Neural cell (in vitro differentiated cells): ENCODE measurements at regions not wholly inside any gene's neighbourhood (a gene's known extent, or its start where the extent isn't known, plus 50 kb on each side); places are given as distances from the start of the nearest gene placed in this dataset.

Experiments used
- H2AFZ ChIP-seq: fragments of 200-600, 300-800 bp; sonication (generic), shearing (Covaris generic); 2 replicates; pipeline ENCODE4 v1.6.0; 2014; ENCODE audit warnings: low read depth, mild to moderate bottlenecking, antibody characterized with exemption, low read length, moderate library complexity
- H3F3A ChIP-seq: fragments of 200-600 bp; shearing (Covaris generic); 2 replicates; pipeline ENCODE4 v1.6.1; 2016; ENCODE audit warnings: mild to moderate bottlenecking, moderate library complexity, mixed read lengths, antibody characterized with exemption, low read length; ENCODE audit not compliant: insufficient read depth, poor library complexity, severe bottlenecking
- H3K27ac ChIP-seq: fragments of 200-600, 300-800 bp; sonication (generic), shearing (Covaris generic); 2 replicates; pipeline ENCODE4 v1.5.1; 2014; ENCODE audit warnings: mild to moderate bottlenecking, low read length, moderate library complexity
- H3K27me3 ChIP-seq: fragments of 300-800, 200-600 bp; sonication (generic), shearing (Covaris generic); 2 replicates; pipeline ENCODE4 v1.6.0; 2014; ENCODE audit warnings: mild to moderate bottlenecking, low read depth, low read length, moderate library complexity; ENCODE audit not compliant: insufficient read depth
- H3K36me3 ChIP-seq: fragments of 300-800, 200-600 bp; sonication (generic), shearing (Covaris generic); 2 replicates; pipeline ENCODE4 v1.5.1; 2014; ENCODE audit warnings: mild to moderate bottlenecking, antibody characterized with exemption, low read length, moderate library complexity; ENCODE audit not compliant: insufficient read depth
- H3K4me2 ChIP-seq: fragments of 300-800, 200-600 bp; sonication (generic), shearing (Covaris generic); 2 replicates; pipeline ENCODE4 v1.6.0; 2014; ENCODE audit warnings: mild to moderate bottlenecking, low read length
- H3K4me3 ChIP-seq: fragments of 300-800, 200-600 bp; sonication (generic), shearing (Covaris generic); 2 replicates; pipeline ENCODE4 v1.5.1; 2014; ENCODE audit warnings: mild to moderate bottlenecking, low read length, moderate library complexity
- H3K79me2 ChIP-seq: fragments of 200-600 bp; shearing (Covaris generic); replicated peaks from 2 replicates; pipeline ENCODE4 v1.6.0; 2014; ENCODE audit warnings: mild to moderate bottlenecking, low read length, moderate library complexity; ENCODE audit not compliant: insufficient read depth
- H3K9ac ChIP-seq: fragments of 300-800, 200-600 bp; sonication (generic), shearing (Covaris generic); 2 replicates; pipeline ENCODE4 v1.6.1; 2016; ENCODE audit warnings: mild to moderate bottlenecking, low read length, mixed read lengths
- H3K9me2 ChIP-seq: fragments of 200-600 bp; shearing (Covaris generic); 2 replicates; pipeline ENCODE4 v1.6.1; 2016; ENCODE audit warnings: mild to moderate bottlenecking, low read length, mixed read lengths; ENCODE audit not compliant: insufficient read depth
- H3K9me3 ChIP-seq: fragments of 200-600, 300-800 bp; sonication (generic), shearing (Covaris generic); 2 replicates; pipeline ENCODE4 v1.6.1; 2016; ENCODE audit warnings: mild to moderate bottlenecking, mixed run types, low read length, moderate library complexity, mixed read lengths
- H4K20me1 ChIP-seq: fragments of 200-600 bp; shearing (Covaris generic); 2 replicates; pipeline ENCODE4 v1.6.1; 2016; ENCODE audit warnings: mild to moderate bottlenecking, mixed run types; ENCODE audit not compliant: insufficient read depth
- CTCF ChIP-seq: fragments of 450-650 bp; IDR thresholded peaks from 2 replicates; pipeline ENCODE4 v1.5.1; 2014; ENCODE audit warnings: antibody characterized with exemption, mild to moderate bottlenecking, moderate library complexity; ENCODE audit not compliant: poor library complexity, severe bottlenecking
- EP300 ChIP-seq: fragments of 450-650 bp; conservative IDR thresholded peaks from 2 replicates; pipeline ENCODE4 v1.6.1; 2014; ENCODE audit warnings: antibody characterized with exemption, mild to moderate bottlenecking, moderate library complexity; ENCODE audit not compliant: poor library complexity, severe bottlenecking
- EZH2 ChIP-seq: fragments of 200-600, 300-800 bp; shearing (Covaris generic), sonication (generic); IDR thresholded peaks from 2 replicates; pipeline ENCODE4 v1.6.1; 2014; ENCODE audit warnings: antibody characterized with exemption, low read length, borderline replicate concordance, mild to moderate bottlenecking; ENCODE audit not compliant: insufficient read depth, poor library complexity, severe bottlenecking
- MXI1 ChIP-seq: fragments of 450-650 bp; conservative IDR thresholded peaks from 2 replicates; pipeline ENCODE4 v1.6.1; 2014; ENCODE audit warnings: antibody characterized with exemption, mild to moderate bottlenecking; ENCODE audit not compliant: poor library complexity, severe bottlenecking
- POLR2AphosphoS5 ChIP-seq: IDR thresholded peaks from 2 replicates; pipeline ENCODE4 v1.6.1; 2012
- RAD21 ChIP-seq: fragments of 450-650 bp; conservative IDR thresholded peaks from 2 replicates; pipeline ENCODE4 v1.6.1; 2014; ENCODE audit warnings: antibody characterized with exemption, mild to moderate bottlenecking, moderate library complexity
- REST ChIP-seq: IDR thresholded peaks from 2 replicates; pipeline ENCODE4 v1.6.1; 2012; ENCODE audit warnings: borderline replicate concordance
- SMC3 ChIP-seq: fragments of 450-650 bp; conservative IDR thresholded peaks from 2 replicates; pipeline ENCODE4 v1.6.1; 2014; ENCODE audit warnings: antibody characterized with exemption, mild to moderate bottlenecking, moderate library complexity; ENCODE audit not compliant: poor library complexity
- TAF1 ChIP-seq: IDR thresholded peaks from 2 replicates; pipeline ENCODE4 v1.6.1; 2012; ENCODE audit warnings: low read depth

GRCh38 chr2:196372276-196372809 is 201.0 kb upstream of the STK17B start:
- Histone ChIP-seq H3F3A (no peaks in the 10 kb centered on the region), H3K27me3 (no peaks in the 10 kb centered on the region), H3K36me3 (no peaks in the 10 kb centered on the region), H4K20me1 (no peaks in the 10 kb centered on the region), H3K79me2 (no peaks in the 10 kb centered on the region), H3K9me3 (no peaks in the 10 kb centered on the region), H2AFZ (no peak overlapping the region), H3K4me2 (no peak overlapping the region), H3K27ac (no peak overlapping the region), H3K4me3 (no peak overlapping the region), H3K9me2 (no peaks in the 10 kb centered on the region), H3K9ac (no peak overlapping the region)
- TF ChIP-seq MXI1 (no peak), TAF1 (no peak), EP300 (no peak), SMC3 (no peak), REST (no peak), RAD21 (no peak), EZH2 (no peak), CTCF (no peak), POLR2AphosphoS5 (no peak)

DNA sequence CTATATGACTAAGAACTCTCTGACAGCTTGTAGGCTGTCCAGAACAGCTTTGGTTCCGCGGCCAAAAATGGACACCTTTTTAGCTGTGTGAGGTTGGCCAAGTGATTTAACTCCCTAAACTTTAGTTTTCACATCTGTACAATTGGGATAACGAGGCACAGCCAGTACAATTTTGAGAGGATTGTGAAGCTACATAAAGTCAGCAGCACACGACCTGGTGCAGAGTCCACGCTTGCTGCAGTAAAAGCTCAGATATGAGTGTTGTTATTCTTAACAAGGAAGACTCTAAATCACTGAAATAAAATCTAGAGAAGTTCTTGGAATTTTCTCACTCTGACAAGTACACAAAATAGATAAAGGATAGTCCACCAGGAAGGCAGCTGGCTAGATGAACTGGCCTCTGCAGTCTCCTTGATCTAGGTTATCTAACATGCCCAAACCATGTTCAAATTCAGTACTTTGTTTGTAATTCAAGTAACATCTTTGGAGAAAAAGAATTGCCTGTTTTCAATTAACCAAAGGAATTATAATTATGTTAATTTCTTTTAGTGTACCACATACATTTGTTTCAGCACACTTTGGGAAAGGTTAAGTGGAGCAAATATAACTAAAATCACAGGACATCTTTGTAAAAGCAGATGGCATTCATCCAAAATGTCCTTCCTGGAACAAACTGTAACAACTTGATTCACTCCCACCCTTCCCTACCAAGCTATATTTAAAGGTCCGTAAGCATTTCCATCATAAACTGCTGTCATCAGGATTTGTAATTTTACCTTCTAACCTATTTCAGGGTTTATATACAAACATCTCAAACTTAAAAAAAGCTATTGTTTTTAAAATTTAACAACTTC is 201.7 kb upstream of the STK17B start:
- Histone ChIP-seq H3K9me3 (no peaks in the 10 kb centered on the region), H4K20me1 (no peaks in the 10 kb centered on the region), H3K4me3 (no peak overlapping the region), H3K9ac (no peak overlapping the region), H3K9me2 (no peaks in the 10 kb centered on the region), H3K79me2 (no peaks in the 10 kb centered on the region), H3K4me2 (no peak overlapping the region), H2AFZ (no peak overlapping the region), H3K36me3 (no peaks in the 10 kb centered on the region), H3K27ac (no peak overlapping the region), H3F3A (no peaks in the 10 kb centered on the region), H3K27me3 (no peaks in the 10 kb centered on the region)
- TF ChIP-seq SMC3 (no peak), EP300 (no peak), CTCF (no peak), TAF1 (no peak), EZH2 (no peak), MXI1 (no peak), POLR2AphosphoS5 (no peak), REST (no peak)
